Esophagus squamous epithelium (tissue), 4 donors: ENCODE measurements at regions not wholly inside any gene's neighbourhood (a gene's known extent, or its start where the extent isn't known, plus 50 kb on each side); places are given as distances from the start of the nearest gene placed in this dataset.

Experiments used
- POLR2A ChIP-seq, 4 donors: fragments of 450-650 bp; IDR thresholded peaks; one replicate each; pipeline ENCODE4 v1.6.1; 2017; ENCODE audit warnings: antibody characterized with exemption in 4 of 4, mild to moderate bottlenecking in 4 of 4, moderate library complexity in 3 of 4
- TF ChIP-seq, protein P1 (sequence below), 6 experiments: fragments of 450-650 bp in 4 of 6; fragments of 200-600 bp in 2 of 6; sonication (generic) in 2 of 6; IDR thresholded peaks; one replicate each; pipeline ENCODE4 v1.5.1; 2016 to 2019; ENCODE audit warnings: antibody characterized with exemption in 6 of 6, mild to moderate bottlenecking in 4 of 6, moderate library complexity in 4 of 6

- TF ChIP-seq, protein P1, sequence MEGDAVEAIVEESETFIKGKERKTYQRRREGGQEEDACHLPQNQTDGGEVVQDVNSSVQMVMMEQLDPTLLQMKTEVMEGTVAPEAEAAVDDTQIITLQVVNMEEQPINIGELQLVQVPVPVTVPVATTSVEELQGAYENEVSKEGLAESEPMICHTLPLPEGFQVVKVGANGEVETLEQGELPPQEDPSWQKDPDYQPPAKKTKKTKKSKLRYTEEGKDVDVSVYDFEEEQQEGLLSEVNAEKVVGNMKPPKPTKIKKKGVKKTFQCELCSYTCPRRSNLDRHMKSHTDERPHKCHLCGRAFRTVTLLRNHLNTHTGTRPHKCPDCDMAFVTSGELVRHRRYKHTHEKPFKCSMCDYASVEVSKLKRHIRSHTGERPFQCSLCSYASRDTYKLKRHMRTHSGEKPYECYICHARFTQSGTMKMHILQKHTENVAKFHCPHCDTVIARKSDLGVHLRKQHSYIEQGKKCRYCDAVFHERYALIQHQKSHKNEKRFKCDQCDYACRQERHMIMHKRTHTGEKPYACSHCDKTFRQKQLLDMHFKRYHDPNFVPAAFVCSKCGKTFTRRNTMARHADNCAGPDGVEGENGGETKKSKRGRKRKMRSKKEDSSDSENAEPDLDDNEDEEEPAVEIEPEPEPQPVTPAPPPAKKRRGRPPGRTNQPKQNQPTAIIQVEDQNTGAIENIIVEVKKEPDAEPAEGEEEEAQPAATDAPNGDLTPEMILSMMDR (IDR thresholded peaks at IDR 0.05), result no peak
- TF ChIP-seq POLR2A (IDR thresholded peaks at IDR 0.05), result no peak
These were observed 201.6 kb upstream of the C1QTNF7 start for GRCh38 chr4:15226203-15226602.
